NCI-H1048 (cell line): ENCODE measurements at regions not wholly inside any gene's neighbourhood (a gene's known extent, or its start where the extent isn't known, plus 50 kb on each side); places are given as distances from the start of the nearest gene placed in this dataset.

Experiments
- DNase-seq: peaks from one replicate; lab custom pipeline; 2025; lab: John Stamatoyannopoulos, UW

GRCh38 chr2:57943315-57943714, 103.3 kb upstream of the VRK2 start:
- no peak for DNase-seq

- no peak for DNase-seq
These were observed 99.2 kb upstream of the VRK2 start for GRCh38 chr2:57947398-57947797.

- DNase-seq = no peak
These were observed 92.6 kb upstream of the VRK2 start for GRCh38 chr2:57954020-57954419.

GRCh38 chr2:57957238-57957637, 89.4 kb upstream of the VRK2 start:
- DNase-seq = no peak

- DNase-seq = no peak
These were observed 87.2 kb upstream of the VRK2 start for GRCh38 chr2:57959390-57959789.

- no peak for DNase-seq
These were observed 83.7 kb upstream of the VRK2 start for GRCh38 chr2:57962861-57963260.

- DNase-seq = no peak
These were observed 81.4 kb upstream of the VRK2 start for GRCh38 chr2:57965219-57965618.

- DNase-seq = no peak
These were observed 80.6 kb upstream of the VRK2 start for GRCh38 chr2:57965961-57966360.

- no peak for DNase-seq
These were observed 72.9 kb upstream of the VRK2 start for GRCh38 chr2:57973621-57974186.

- no peak for DNase-seq
These were observed 67.4 kb upstream of the VRK2 start for GRCh38 chr2:57979158-57979557.

- DNase-seq = no peak
These were observed 65.4 kb upstream of the VRK2 start for GRCh38 chr2:57981083-57981768.

GRCh38 chr2:57987835-57988573, 58.6 kb upstream of the VRK2 start:
- no peak for DNase-seq

- DNase-seq = no peak
These were observed 56.4 kb upstream of the VRK2 start for GRCh38 chr2:57990118-57990725.
